HepG2 (cell line): ENCODE measurements at regions not wholly inside any gene's neighbourhood (a gene's known extent, or its start where the extent isn't known, plus 50 kb on each side); places are given as distances from the start of the nearest gene placed in this dataset.

Experiments
- ATAC-seq: fragments of 200-7000 bp; cut with Tn5 transposase; 3 replicates; pipeline ENCODE4 v1.9.1; 2020; ENCODE audit warnings: mild to moderate bottlenecking, moderate library complexity
- BruUV-seq: library from RNA; stranded (reverse); fragments of 400-500 nt; replicated peaks from 2 replicates; lab custom pipeline; 2021; lab: Mats Ljungman, UMichigan
- CTCF ChIA-PET: fragments of 300-600 bp; formaldehyde crosslinking; extraction: SDS; loops from one replicate; lab custom pipeline; 2021; ENCODE audit warnings: low total read pairs, inconsistent platforms, low intra/inter-chr PET ratio; lab: Yijun Ruan, JAX
- POLR2A ChIA-PET: fragments of 350-600 bp; sonication (Branson Sonifier 250); formaldehyde crosslinking; loops from one replicate; lab custom pipeline; 2020; ENCODE audit warnings: antibody characterized with exemption, inconsistent platforms; lab: Yijun Ruan, JAX
- DNase-seq: peaks from one replicate; pipeline ENCODE4 v3.0.0-alpha.2; 2015; ENCODE audit warnings: low spot score
- FAIRE-seq: peaks from 3 replicates; lab custom pipeline; 2011; peaks lifted over from hg19 to GRCh38; lab: Jason Lieb, UNC
- H2AFZ ChIP-seq: one replicate; pipeline ENCODE4 v1.6.1; 2011; ENCODE audit warnings: low read length, inconsistent platforms
- H3K27ac ChIP-seq: fragments of 300-600 bp; 3 replicates; pipeline ENCODE4 v1.8.0; 2011; ENCODE audit warnings: mixed run types, mild to moderate bottlenecking, mixed read lengths, low read length, inconsistent platforms; ENCODE audit not compliant: insufficient read depth; ENCODE audit errors: extremely low read length
- H3K27me3 ChIP-seq, 2 experiments: fragments of 200-600 bp in 1 of 2; 2 replicates in 1 of 2; 3 replicates in 1 of 2; pipeline versions ENCODE4 v1.6.0 to v1.8.0; 2011; ENCODE audit warnings: low read length in 2 of 2, mild to moderate bottlenecking in 2 of 2, moderate library complexity in 2 of 2, inconsistent platforms in 1 of 2; ENCODE audit not compliant: insufficient read depth in 2 of 2, control insufficient read depth in 1 of 2
- H3K36me3 ChIP-seq, 2 experiments: fragments of 200-600 bp in 1 of 2; replicated peaks in 1 of 2; 2 replicates in 1 of 2; 3 replicates in 1 of 2; pipeline versions ENCODE4 v1.5.1 to v1.8.0; 2011; ENCODE audit warnings: low read length in 2 of 2, inconsistent platforms in 1 of 2; ENCODE audit not compliant: insufficient read depth in 2 of 2, control insufficient read depth in 1 of 2
- H3K4me1 ChIP-seq: 2 replicates; pipeline ENCODE4 v1.5.1; 2012; ENCODE audit warnings: low read length, inconsistent platforms; ENCODE audit not compliant: insufficient read depth
- H3K4me2 ChIP-seq: 2 replicates; pipeline ENCODE4 v1.6.0; 2011; ENCODE audit warnings: low read depth, low read length, inconsistent platforms
- H3K4me3 ChIP-seq, 3 experiments: fragments of 200-600 bp in 1 of 3; sonication (generic), shearing (Covaris generic) in 1 of 3; replicated peaks in 1 of 3; 2 replicates each; pipeline ENCODE4 v1.5.1; 2011 to 2016; ENCODE audit warnings: low read length in 3 of 3, inconsistent platforms in 2 of 3, low read depth in 2 of 3, mild to moderate bottlenecking in 2 of 3, control low read depth in 1 of 3, mixed read lengths in 1 of 3; ENCODE audit not compliant: insufficient read depth in 1 of 3
- H3K79me2 ChIP-seq: one replicate; pipeline ENCODE4 v1.6.1; 2011; ENCODE audit warnings: low read length, inconsistent platforms; ENCODE audit not compliant: insufficient read depth
- H3K9ac ChIP-seq: 2 replicates; pipeline ENCODE4 v1.6.0; 2011; ENCODE audit warnings: mild to moderate bottlenecking, low read depth, low read length, inconsistent platforms; ENCODE audit not compliant: insufficient read depth
- H3K9me3 ChIP-seq: 2 replicates; pipeline ENCODE4 v1.5.1; 2012; ENCODE audit warnings: mild to moderate bottlenecking, low read length
- H4K20me1 ChIP-seq: 2 replicates; pipeline ENCODE4 v1.6.0; 2011; ENCODE audit warnings: inconsistent platforms, mild to moderate bottlenecking, low read length, moderate library complexity; ENCODE audit not compliant: insufficient read depth
- MXI1 ChIP-seq: IDR thresholded peaks from 3 replicates; pipeline ENCODE4 v1.6.1; 2012; ENCODE audit warnings: low read depth, low read length, inconsistent platforms, borderline replicate concordance
- ZNF230 ChIP-seq: sonication (generic); formaldehyde crosslinking; IDR thresholded peaks from 2 replicates; pipeline ENCODE4 v1.4.0; 2020; ENCODE audit warnings: mild to moderate bottlenecking, missing genetic modification reagents
- ZSCAN30 ChIP-seq: sonication (generic); formaldehyde crosslinking; IDR thresholded peaks from 2 replicates; pipeline ENCODE4 v1.5.0; 2020; ENCODE audit warnings: mild to moderate bottlenecking, missing genetic modification reagents
- WGBS: methylation state at CpG from one replicate; pipeline ENCODE4 v1.1.6; 2017; ENCODE audit warnings: low lambda C conversion rate; 5-methylcytosine and 5-hydroxymethylcytosine counted together
- in situ Hi-C: cut with HindIII; loops from 2 replicates; pipeline ENCODE4 v1.10.0; 2017; ENCODE audit warnings: low pct_unique_long_range_greater_than_20kb; ENCODE audit not compliant: extremely low pct_ligation_motif_present
- intact Hi-C: fragments of 100-400 bp; cut with micrococcal nuclease; formaldehyde crosslinking; loops from one replicate; pipeline ENCODE4 v1.10.0; 2022; ENCODE audit not compliant: unreplicated experiment
- TF ChIP-seq, protein P1 (sequence below): sonication (generic); formaldehyde crosslinking; IDR thresholded peaks from 2 replicates; pipeline ENCODE4 v1.5.0; 2020; ENCODE audit warnings: mild to moderate bottlenecking, missing genetic modification reagents
- TF ChIP-seq, protein P2 (sequence below): sonication (generic); formaldehyde crosslinking; IDR thresholded peaks from 2 replicates; pipeline ENCODE4 v1.8.0; 2023; ENCODE audit warnings: mild to moderate bottlenecking, missing genetic modification reagents
- TF ChIP-seq, protein P3 (sequence below): sonication (generic); formaldehyde crosslinking; IDR thresholded peaks from 2 replicates; pipeline ENCODE4 v1.4.0; 2020; ENCODE audit warnings: mild to moderate bottlenecking, missing genetic modification reagents

DNA sequence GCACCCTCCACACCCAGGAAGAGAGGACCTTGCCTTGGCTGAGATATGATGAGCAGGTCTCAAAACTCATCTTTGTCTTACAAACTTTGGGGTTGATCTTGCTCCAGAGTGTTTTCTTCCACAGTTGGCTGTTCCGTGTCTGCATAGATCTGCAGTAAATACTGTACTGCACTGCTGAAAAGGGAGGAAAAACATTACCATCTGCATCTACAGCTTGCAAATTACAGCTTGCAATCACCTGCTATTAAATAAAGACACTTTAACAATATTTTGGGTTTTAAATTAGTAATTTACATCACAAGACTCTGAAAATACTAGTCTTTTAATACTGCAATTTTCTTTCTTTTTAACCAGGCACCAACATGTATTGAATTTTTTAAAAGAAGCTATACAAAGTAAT lies 499.5 kb downstream of the STIM2 start:
- H3K4me1 ChIP-seq = no peaks in the 10 kb centered on the region
- ChIA-PET CTCF (no interaction called here), POLR2A (no interaction called here)
- H3K4me2 ChIP-seq = no peak overlapping the region
- H3K79me2 ChIP-seq = no peaks in the 10 kb centered on the region
- no peak overlapping the region for H3K27ac ChIP-seq
- WGBS = 0% methylated on average over 1 of the region's 1 CpG
- H3K4me3 ChIP-seq = no peak overlapping the region
- H3K9me3 ChIP-seq = no peaks in the 10 kb centered on the region
- no peaks in the 10 kb centered on the region for H3K27me3 ChIP-seq
- H2AFZ ChIP-seq = no peak overlapping the region
- no peak for ATAC-seq
- intact Hi-C loops = no loop called here
- no peak overlapping the region for H3K9ac ChIP-seq
- no peaks in the 10 kb centered on the region for H3K36me3 ChIP-seq
- no peak for FAIRE-seq
- no peak for DNase-seq
- TF ChIP-seq ZNF230 (CRISPR knock-in tag) = no peak
- TF ChIP-seq MXI1 = no peak
- TF ChIP-seq, protein P1, sequence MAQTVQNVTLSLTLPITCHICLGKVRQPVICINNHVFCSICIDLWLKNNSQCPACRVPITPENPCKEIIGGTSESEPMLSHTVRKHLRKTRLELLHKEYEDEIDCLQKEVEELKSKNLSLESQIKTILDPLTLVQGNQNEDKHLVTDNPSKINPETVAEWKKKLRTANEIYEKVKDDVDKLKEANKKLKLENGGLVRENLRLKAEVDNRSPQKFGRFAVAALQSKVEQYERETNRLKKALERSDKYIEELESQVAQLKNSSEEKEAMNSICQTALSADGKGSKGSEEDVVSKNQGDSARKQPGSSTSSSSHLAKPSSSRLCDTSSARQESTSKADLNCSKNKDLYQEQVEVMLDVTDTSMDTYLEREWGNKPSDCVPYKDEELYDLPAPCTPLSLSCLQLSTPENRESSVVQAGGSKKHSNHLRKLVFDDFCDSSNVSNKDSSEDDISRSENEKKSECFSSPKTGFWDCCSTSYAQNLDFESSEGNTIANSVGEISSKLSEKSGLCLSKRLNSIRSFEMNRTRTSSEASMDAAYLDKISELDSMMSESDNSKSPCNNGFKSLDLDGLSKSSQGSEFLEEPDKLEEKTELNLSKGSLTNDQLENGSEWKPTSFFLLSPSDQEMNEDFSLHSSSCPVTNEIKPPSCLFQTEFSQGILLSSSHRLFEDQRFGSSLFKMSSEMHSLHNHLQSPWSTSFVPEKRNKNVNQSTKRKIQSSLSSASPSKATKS (CRISPR knock-in tag) = no peak
- TF ChIP-seq, protein P2, sequence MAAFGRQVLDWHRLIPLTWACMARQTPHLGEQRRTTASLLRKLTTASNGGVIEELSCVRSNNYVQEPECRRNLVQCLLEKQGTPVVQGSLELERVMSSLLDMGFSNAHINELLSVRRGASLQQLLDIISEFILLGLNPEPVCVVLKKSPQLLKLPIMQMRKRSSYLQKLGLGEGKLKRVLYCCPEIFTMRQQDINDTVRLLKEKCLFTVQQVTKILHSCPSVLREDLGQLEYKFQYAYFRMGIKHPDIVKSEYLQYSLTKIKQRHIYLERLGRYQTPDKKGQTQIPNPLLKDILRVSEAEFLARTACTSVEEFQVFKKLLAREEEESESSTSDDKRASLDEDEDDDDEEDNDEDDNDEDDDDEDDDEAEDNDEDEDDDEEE (CRISPR knock-in tag) = no peak
- TF ChIP-seq, all 625 proteins: peak for 0
- in situ Hi-C loops = no loop called here
- no TSS peak for BruUV-seq
- H4K20me1 ChIP-seq = no peaks in the 10 kb centered on the region

DNA sequence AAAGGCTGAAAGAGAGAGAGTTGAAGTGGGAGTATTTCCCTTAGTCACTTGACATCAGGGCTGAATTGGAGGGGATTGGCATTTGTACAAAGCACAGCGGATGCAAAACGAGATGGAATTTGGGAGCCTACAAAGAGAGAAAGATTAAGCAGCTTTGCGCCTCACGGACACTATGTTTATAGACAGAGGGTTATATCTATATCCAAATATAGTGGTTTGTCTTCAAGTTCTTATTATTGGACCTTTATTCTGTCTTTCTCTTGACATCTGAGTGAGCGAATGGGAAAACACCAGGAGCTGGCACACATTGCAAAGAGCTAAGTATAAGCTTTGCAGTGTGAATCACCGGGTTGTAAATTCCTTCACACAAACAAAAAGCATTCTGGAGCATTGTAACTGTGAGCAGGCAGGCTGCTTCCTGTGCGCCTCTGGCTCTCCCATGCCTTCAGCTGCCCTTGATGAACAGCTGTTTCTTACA lies 500.2 kb downstream of the STIM2 start:
- FAIRE-seq (no peak), DNase-seq (no peak), ATAC-seq (no peak)
- Histone ChIP-seq H3K9me3 (no peaks in the 10 kb centered on the region), H3K79me2 (no peaks in the 10 kb centered on the region), H2AFZ (no peak overlapping the region), H3K4me3 (no peak overlapping the region), H3K4me1 (no peaks in the 10 kb centered on the region), H3K27ac (no peak overlapping the region), H4K20me1 (no peaks in the 10 kb centered on the region), H3K4me2 (no peak overlapping the region), H3K27me3 (no peaks in the 10 kb centered on the region), H3K36me3 (no peaks in the 10 kb centered on the region), H3K9ac (no peak overlapping the region)
- intact Hi-C loops (no loop called here), in situ Hi-C loops (no loop called here)
- no TSS peak for BruUV-seq
- WGBS = 24% methylated on average over 7 of the region's 7 CpGs
- CTCF ChIA-PET = no interaction called here
- POLR2A ChIA-PET = no interaction called here
- TF ChIP-seq ZSCAN30 (CRISPR knock-in tag) = no peak
- TF ChIP-seq, protein P3, sequence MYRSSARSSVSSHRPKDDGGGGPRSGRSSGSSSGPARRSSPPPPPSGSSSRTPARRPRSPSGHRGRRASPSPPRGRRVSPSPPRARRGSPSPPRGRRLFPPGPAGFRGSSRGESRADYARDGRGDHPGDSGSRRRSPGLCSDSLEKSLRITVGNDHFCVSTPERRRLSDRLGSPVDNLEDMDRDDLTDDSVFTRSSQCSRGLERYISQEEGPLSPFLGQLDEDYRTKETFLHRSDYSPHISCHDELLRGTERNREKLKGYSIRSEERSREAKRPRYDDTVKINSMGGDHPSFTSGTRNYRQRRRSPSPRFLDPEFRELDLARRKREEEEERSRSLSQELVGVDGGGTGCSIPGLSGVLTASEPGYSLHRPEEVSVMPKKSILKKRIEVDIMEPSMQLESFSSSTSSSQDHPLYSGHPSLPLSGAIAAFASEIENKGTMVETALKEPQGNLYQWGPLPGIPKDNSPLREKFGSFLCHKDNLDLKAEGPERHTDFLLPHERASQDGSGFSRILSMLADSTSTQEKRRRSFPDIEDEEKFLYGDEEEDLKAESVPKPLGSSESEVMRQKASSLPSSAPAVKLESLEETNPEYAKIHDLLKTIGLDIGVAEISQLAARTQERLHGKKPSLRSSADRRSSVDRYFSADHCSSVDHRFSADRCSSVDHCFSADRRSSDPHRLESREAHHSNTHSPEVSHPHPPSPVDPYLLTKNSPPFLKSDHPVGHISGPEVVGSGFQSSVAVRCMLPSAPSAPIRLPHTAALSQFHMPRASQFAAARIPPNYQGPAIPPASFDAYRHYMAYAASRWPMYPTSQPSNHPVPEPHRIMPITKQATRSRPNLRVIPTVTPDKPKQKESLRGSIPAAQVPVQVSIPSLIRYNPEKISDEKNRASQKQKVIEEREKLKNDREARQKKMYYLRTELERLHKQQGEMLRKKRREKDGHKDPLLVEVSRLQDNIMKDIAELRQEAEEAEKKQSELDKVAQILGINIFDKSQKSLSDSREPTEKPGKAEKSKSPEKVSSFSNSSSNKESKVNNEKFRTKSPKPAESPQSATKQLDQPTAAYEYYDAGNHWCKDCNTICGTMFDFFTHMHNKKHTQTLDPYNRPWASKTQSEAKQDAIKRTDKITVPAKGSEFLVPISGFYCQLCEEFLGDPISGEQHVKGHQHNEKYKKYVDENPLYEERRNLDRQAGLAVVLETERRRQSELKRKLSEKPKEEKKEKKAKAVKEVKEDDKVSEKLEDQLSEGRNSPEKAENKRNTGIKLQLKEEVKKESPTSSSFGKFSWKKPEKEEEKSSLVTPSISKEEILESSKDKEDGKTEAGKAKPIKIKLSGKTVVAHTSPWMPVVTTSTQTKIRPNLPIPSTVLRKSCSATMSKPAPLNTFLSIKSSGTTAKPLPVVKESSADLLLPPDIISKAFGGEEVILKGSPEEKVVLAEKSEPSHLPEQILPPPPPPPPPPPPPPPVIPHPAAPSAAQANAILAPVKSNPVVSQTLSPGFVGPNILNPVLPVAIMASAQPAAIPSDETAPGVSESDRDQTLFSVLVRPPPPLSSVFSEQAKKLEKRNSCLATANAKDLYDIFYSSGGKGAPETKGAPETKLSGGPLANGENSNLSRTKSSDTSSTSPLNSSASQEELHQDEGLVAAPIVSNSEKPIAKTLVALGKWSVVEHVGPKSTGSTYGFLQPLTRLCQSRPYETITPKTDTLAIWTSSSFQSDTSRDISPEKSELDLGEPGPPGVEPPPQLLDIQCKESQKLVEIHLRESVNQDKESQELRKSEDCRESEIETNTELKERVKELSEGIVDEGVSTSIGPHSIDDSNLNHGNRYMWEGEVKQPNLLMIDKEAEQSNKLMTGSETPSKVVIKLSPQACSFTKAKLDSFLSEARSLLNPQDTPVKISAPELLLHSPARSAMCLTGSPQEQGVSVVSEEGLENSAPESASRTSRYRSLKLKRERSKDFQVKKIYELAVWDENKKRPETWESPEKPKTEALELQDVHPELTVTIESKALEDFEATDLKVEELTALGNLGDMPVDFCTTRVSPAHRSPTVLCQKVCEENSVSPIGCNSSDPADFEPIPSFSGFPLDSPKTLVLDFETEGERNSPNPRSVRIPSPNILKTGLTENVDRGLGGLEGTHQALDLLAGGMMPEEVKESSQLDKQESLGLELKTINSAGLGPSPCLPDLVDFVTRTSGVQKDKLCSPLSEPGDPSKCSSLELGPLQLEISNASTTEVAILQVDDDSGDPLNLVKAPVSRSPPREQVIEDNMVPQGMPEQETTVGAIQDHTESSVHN (CRISPR knock-in tag) = no peak
